ENCODE measurements at regions not wholly inside any gene's neighbourhood (a gene's known extent, or its start where the extent isn't known, plus 50 kb on each side); places are given as distances from the start of the nearest gene placed in this dataset.
"Not testable (repeated sequence)": the region's sequence is repeated elsewhere in the genome, so short reads cannot be mapped to it uniquely, and the experiment has no call there.

- not testable (repeated sequence) for DNase-seq (ENCODE audit: low read depth)
Observed at GRCh38 chr10:47626975-47627374, 103.5 kb upstream of the AGAP9 start.

- DNase-seq (ENCODE audit: low read depth) = not testable (repeated sequence)
Observed at GRCh38 chr10:47622719-47623118, 99.3 kb upstream of the AGAP9 start.

GRCh38 chr10:47619300-47620012 lies 96.0 kb upstream of the AGAP9 start:
- DNase-seq (ENCODE audit: low read depth) = peak; percentile 30

GRCh38 chr10:47609311-47609710 lies 85.9 kb upstream of the AGAP9 start:
- DNase-seq (ENCODE audit: low read depth) = not testable (repeated sequence)

- DNase-seq (ENCODE audit: low read depth) = not testable (repeated sequence)
Observed at GRCh38 chr10:47605791-47606773, 82.6 kb upstream of the AGAP9 start.

- DNase-seq (ENCODE audit: low read depth) = not testable (repeated sequence)
Observed at GRCh38 chr10:47600604-47601003, 77.2 kb upstream of the AGAP9 start.

GRCh38 chr10:47600127-47600526 lies 76.7 kb upstream of the AGAP9 start:
- DNase-seq (ENCODE audit: low read depth) = not testable (repeated sequence)

- DNase-seq (ENCODE audit: low read depth) = not testable (repeated sequence)
Observed at GRCh38 chr10:47599657-47600056, 76.2 kb upstream of the AGAP9 start.

GRCh38 chr10:47593805-47594204 lies 70.4 kb upstream of the AGAP9 start:
- DNase-seq (ENCODE audit: low read depth) = not testable (repeated sequence)

- DNase-seq (ENCODE audit: low read depth) = not testable (repeated sequence)
Observed at GRCh38 chr10:47593129-47593528, 69.7 kb upstream of the AGAP9 start.

- DNase-seq (ENCODE audit: low read depth) = not testable (repeated sequence)
Observed at GRCh38 chr10:47590956-47591355, 67.5 kb upstream of the AGAP9 start.

- DNase-seq (ENCODE audit: low read depth) = not testable (repeated sequence)
Observed at GRCh38 chr10:47590534-47590933, 67.1 kb upstream of the AGAP9 start.

GRCh38 chr10:47582051-47582450 lies 58.6 kb upstream of the AGAP9 start:
- not testable (repeated sequence) for DNase-seq (ENCODE audit: low read depth)

GRCh38 chr10:47580063-47580462 lies 56.6 kb upstream of the AGAP9 start:
- DNase-seq (ENCODE audit: low read depth) = not testable (repeated sequence)

- not testable (repeated sequence) for DNase-seq (ENCODE audit: low read depth)
Observed at GRCh38 chr10:47578547-47578946, 55.1 kb upstream of the AGAP9 start.
